ENCODE measurements at regions not wholly inside any gene's neighbourhood (a gene's known extent, or its start where the extent isn't known, plus 50 kb on each side); places are given as distances from the start of the nearest gene placed in this dataset.

DNA sequence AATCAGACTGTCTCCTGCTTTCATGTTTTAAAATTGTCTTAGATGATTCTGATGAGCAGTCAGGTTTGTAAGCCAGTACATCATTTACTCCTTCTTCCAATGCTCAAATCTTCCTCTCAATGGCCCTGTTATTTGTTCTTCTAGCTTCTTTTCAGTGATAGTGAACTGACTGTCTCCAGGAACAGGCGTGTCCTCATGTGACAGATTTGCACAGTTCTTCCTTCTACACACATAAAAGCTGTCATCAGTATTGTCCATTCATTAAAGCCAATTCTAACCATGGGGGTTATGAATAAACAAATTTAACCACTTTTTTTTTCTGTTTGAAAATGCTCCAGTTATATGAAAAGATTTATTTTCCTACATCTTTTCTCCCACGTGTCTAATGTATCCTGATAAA, 308.7 kb upstream of the SORCS1 start (continued):
- TF ChIP-seq, protein P1, sequence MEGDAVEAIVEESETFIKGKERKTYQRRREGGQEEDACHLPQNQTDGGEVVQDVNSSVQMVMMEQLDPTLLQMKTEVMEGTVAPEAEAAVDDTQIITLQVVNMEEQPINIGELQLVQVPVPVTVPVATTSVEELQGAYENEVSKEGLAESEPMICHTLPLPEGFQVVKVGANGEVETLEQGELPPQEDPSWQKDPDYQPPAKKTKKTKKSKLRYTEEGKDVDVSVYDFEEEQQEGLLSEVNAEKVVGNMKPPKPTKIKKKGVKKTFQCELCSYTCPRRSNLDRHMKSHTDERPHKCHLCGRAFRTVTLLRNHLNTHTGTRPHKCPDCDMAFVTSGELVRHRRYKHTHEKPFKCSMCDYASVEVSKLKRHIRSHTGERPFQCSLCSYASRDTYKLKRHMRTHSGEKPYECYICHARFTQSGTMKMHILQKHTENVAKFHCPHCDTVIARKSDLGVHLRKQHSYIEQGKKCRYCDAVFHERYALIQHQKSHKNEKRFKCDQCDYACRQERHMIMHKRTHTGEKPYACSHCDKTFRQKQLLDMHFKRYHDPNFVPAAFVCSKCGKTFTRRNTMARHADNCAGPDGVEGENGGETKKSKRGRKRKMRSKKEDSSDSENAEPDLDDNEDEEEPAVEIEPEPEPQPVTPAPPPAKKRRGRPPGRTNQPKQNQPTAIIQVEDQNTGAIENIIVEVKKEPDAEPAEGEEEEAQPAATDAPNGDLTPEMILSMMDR (conservative IDR thresholded peaks at IDR 0.05; ENCODE audit: low read depth in 2 of 2): no peak
- TF ChIP-seq CREB1 (CRISPR knock-in tag; IDR thresholded peaks at IDR 0.05; ENCODE audit: low read depth) (no peak), NANOG (IDR thresholded peaks at IDR 0.05; ENCODE audit: borderline replicate concordance) (no peak), EZH2 (IDR thresholded peaks at IDR 0.05; ENCODE audit: low read depth, unreplicated experiment) (no peak), ZNF331 (CRISPR knock-in tag; IDR thresholded peaks at IDR 0.05; ENCODE audit: low read depth) (no peak), POLR2AphosphoS5 (IDR thresholded peaks at IDR 0.05; ENCODE audit: low read depth) (no peak), ZNF114 (CRISPR knock-in tag; IDR thresholded peaks at IDR 0.05) (no peak), EZH2phosphoT487 (IDR thresholded peaks at IDR 0.05; ENCODE audit: unreplicated experiment) (no peak)
- TF ChIP-seq, protein P2, sequence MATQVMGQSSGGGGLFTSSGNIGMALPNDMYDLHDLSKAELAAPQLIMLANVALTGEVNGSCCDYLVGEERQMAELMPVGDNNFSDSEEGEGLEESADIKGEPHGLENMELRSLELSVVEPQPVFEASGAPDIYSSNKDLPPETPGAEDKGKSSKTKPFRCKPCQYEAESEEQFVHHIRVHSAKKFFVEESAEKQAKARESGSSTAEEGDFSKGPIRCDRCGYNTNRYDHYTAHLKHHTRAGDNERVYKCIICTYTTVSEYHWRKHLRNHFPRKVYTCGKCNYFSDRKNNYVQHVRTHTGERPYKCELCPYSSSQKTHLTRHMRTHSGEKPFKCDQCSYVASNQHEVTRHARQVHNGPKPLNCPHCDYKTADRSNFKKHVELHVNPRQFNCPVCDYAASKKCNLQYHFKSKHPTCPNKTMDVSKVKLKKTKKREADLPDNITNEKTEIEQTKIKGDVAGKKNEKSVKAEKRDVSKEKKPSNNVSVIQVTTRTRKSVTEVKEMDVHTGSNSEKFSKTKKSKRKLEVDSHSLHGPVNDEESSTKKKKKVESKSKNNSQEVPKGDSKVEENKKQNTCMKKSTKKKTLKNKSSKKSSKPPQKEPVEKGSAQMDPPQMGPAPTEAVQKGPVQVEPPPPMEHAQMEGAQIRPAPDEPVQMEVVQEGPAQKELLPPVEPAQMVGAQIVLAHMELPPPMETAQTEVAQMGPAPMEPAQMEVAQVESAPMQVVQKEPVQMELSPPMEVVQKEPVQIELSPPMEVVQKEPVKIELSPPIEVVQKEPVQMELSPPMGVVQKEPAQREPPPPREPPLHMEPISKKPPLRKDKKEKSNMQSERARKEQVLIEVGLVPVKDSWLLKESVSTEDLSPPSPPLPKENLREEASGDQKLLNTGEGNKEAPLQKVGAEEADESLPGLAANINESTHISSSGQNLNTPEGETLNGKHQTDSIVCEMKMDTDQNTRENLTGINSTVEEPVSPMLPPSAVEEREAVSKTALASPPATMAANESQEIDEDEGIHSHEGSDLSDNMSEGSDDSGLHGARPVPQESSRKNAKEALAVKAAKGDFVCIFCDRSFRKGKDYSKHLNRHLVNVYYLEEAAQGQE (IDR thresholded peaks at IDR 0.05; ENCODE audit: unreplicated experiment): no peak

DNA sequence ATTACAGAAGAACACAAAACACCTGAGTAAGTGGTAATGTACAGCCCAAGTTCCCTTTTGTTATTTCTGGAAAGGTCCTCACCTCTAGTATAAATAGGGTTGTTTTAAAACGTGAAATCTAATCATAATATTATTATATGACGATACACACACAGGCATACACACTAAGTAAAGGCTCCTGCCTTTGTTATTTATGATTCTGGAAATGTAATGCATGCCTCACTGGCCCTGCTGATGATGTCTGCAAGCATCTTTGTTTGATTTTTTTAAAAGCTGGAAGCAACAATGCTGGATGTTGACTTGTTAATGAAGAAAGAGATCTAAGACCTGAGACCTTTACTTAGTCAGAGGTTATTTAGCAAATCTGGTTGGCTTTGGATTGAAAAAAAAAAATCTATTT, 307.4 kb upstream of the SORCS1 start:
- Histone ChIP-seq H3K27me3 (ENCODE audit: insufficient read depth) (no peaks in the 10 kb centered on the region), H3F3A (replicated peaks; ENCODE audit: low read depth) (no peaks in the 10 kb centered on the region), H3K9me2 (ENCODE audit: insufficient read depth) (peaks cover 3% of the 10 kb centered on the region; the same call in 1 of the 2 replicates), H3K4me2 (no peak overlapping the region), H3K4me1 (ENCODE audit: insufficient read depth) (no peaks in the 10 kb centered on the region), H3K36me3 (ENCODE audit: insufficient read depth) (no peaks in the 10 kb centered on the region), H3K79me2 (replicated peaks; ENCODE audit: insufficient read depth) (no peaks in the 10 kb centered on the region), H2AFZ (no peak overlapping the region), H3K4me3 (no peak overlapping the region), H3K27ac (ENCODE audit: low read depth) (no peak overlapping the region), H4K20me1 (replicated peaks; ENCODE audit: insufficient read depth) (no peaks in the 10 kb centered on the region)
- Mint-ChIP-seq H3K4me3 (no peak overlapping the region), H3K27ac (no peak overlapping the region), H3K36me3 (ENCODE audit: low read depth) (no peaks in the 10 kb centered on the region), H3K27me3 (ENCODE audit: insufficient read depth, low read depth, poor library complexity) (no peaks in the 10 kb centered on the region), H3K9me3 (no peaks in the 10 kb centered on the region), H3K4me1 (no peaks in the 10 kb centered on the region)
- ATAC-seq (no peak), DNase-seq (ENCODE audit: low spot score) (no peak)
- TF ChIP-seq, protein P3, sequence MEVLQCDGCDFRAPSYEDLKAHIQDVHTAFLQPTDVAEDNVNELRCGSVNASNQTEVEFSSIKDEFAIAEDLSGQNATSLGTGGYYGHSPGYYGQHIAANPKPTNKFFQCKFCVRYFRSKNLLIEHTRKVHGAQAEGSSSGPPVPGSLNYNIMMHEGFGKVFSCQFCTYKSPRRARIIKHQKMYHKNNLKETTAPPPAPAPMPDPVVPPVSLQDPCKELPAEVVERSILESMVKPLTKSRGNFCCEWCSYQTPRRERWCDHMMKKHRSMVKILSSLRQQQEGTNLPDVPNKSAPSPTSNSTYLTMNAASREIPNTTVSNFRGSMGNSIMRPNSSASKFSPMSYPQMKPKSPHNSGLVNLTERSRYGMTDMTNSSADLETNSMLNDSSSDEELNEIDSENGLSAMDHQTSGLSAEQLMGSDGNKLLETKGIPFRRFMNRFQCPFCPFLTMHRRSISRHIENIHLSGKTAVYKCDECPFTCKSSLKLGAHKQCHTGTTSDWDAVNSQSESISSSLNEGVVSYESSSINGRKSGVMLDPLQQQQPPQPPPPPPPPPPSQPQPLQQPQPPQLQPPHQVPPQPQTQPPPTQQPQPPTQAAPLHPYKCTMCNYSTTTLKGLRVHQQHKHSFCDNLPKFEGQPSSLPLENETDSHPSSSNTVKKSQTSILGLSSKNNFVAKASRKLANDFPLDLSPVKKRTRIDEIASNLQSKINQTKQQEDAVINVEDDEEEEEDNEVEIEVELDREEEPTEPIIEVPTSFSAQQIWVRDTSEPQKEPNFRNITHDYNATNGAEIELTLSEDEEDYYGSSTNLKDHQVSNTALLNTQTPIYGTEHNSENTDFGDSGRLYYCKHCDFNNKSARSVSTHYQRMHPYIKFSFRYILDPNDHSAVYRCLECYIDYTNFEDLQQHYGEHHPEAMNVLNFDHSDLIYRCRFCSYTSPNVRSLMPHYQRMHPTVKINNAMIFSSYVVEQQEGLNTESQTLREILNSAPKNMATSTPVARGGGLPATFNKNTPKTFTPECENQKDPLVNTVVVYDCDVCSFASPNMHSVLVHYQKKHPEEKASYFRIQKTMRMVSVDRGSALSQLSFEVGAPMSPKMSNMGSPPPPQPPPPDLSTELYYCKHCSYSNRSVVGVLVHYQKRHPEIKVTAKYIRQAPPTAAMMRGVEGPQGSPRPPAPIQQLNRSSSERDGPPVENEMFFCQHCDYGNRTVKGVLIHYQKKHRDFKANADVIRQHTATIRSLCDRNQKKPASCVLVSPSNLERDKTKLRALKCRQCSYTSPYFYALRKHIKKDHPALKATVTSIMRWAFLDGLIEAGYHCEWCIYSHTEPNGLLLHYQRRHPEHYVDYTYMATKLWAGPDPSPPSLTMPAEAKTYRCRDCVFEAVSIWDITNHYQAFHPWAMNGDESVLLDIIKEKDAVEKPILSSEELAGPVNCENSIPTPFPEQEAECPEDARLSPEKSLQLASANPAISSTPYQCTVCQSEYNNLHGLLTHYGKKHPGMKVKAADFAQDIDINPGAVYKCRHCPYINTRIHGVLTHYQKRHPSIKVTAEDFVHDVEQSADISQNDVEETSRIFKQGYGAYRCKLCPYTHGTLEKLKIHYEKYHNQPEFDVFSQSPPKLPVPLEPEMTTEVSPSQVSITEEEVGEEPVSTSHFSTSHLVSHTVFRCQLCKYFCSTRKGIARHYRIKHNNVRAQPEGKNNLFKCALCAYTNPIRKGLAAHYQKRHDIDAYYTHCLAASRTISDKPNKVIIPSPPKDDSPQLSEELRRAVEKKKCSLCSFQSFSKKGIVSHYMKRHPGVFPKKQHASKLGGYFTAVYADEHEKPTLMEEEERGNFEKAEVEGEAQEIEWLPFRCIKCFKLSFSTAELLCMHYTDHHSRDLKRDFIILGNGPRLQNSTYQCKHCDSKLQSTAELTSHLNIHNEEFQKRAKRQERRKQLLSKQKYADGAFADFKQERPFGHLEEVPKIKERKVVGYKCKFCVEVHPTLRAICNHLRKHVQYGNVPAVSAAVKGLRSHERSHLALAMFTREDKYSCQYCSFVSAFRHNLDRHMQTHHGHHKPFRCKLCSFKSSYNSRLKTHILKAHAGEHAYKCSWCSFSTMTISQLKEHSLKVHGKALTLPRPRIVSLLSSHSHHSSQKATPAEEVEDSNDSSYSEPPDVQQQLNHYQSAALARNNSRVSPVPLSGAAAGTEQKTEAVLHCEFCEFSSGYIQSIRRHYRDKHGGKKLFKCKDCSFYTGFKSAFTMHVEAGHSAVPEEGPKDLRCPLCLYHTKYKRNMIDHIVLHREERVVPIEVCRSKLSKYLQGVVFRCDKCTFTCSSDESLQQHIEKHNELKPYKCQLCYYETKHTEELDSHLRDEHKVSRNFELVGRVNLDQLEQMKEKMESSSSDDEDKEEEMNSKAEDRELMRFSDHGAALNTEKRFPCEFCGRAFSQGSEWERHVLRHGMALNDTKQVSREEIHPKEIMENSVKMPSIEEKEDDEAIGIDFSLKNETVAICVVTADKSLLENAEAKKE (CRISPR knock-in tag; IDR thresholded peaks at IDR 0.05): no peak
- TF ChIP-seq, protein P2 (IDR thresholded peaks at IDR 0.05; ENCODE audit: unreplicated experiment): no peak
- TF ChIP-seq EZH2phosphoT487 (IDR thresholded peaks at IDR 0.05; ENCODE audit: unreplicated experiment): no peak
- TF ChIP-seq STAT1 (IDR thresholded peaks at IDR 0.05; ENCODE audit: unreplicated experiment): no peak

Data from GM23338 (cell line).